ENCODE measurements at regions not wholly inside any gene's neighbourhood (a gene's known extent, or its start where the extent isn't known, plus 50 kb on each side); places are given as distances from the start of the nearest gene placed in this dataset.
"Not testable (repeated sequence)": the region's sequence is repeated elsewhere in the genome, so short reads cannot be mapped to it uniquely, and the experiment has no call there.

DNA sequence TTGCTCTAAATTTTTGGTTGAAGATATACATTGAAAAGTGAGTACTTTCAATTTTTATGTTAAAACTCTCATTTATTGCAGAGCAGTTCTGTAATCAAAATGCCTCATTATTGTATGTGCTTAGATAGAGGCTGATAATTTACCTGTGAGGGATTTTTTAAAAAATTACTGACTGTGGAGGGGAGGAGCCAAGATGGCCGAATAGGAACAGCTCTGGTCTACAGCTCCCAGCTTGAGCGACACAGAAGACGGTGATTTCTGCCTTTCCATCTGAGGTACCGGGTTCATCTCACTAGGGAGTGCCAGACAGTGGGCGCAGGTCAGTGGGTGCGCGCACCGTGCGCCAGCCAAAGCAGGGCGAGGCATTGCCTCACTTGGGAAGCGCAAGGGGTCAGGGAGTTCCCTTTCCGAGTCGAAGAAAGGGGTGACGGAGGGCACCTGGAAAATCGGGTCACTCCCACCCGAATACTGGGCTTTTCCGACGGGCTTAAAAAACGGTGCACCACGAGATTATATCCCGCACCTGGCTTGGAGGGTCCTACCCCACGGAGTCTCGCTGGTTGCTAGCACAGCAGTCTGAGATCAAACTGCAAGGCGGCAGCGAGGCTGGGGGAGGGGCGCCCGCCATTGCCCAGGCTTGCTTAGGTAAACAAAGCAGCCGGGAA lies 89.4 kb downstream of the DDX11 start:
- H3K27ac Mint-ChIP-seq; H3K27me3 Mint-ChIP-seq; H3K9me3 Mint-ChIP-seq; H3K4me1 Mint-ChIP-seq; H3K36me3 Mint-ChIP-seq (ENCODE audit: low read depth); intact Hi-C loops (cut with micrococcal nuclease); DNase-seq; H3K4me3 Mint-ChIP-seq: not testable (repeated sequence)

DNA sequence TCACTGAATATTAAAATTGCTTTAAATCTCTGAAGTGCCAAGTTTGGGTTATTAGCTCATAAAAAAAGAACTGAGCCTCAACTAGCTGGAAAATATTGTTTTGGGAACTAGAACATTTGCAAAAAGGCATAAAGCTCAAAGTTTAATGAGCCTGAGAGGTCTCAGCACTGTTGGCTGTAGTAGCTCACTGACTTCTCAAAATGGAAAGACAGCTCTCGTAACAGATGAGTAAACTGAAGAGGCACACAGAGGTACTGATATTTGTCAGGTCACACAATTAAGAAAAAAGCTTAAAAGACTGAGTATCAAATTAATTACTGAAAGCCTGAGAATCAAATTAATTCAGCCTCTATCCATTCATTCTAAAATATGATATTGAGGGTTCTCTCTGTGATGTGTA lies 100.6 kb downstream of the DDX11 start:
- H3K4me3 Mint-ChIP-seq; H3K9me3 Mint-ChIP-seq; H3K27ac Mint-ChIP-seq; DNase-seq; H3K27me3 Mint-ChIP-seq; H3K36me3 Mint-ChIP-seq (ENCODE audit: low read depth); intact Hi-C loops (cut with micrococcal nuclease); H3K4me1 Mint-ChIP-seq: not testable (repeated sequence)

DNA sequence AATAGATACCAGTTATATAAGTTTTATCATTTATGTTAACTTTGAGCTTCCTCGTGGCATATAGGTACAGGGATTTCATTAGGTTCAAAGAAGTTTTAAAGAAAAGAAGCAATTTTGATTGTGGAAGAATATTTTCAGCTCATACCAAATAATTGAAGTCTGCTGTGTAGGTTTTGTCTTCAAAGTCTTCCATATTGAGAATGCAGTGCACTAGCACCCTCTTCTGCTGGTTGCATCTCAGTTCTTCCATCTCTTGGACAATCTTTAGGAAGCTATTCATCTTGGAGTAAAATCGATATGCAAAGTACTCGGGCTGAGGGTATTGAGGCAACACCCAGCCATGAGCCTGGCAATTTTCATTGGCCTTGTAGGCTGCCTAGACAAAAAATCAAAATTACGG lies 103.9 kb downstream of the DDX11 start:
- H3K4me1 Mint-ChIP-seq; H3K36me3 Mint-ChIP-seq (ENCODE audit: low read depth); intact Hi-C loops (cut with micrococcal nuclease); H3K4me3 Mint-ChIP-seq; H3K9me3 Mint-ChIP-seq; H3K27ac Mint-ChIP-seq; H3K27me3 Mint-ChIP-seq; DNase-seq: not testable (repeated sequence)

DNA sequence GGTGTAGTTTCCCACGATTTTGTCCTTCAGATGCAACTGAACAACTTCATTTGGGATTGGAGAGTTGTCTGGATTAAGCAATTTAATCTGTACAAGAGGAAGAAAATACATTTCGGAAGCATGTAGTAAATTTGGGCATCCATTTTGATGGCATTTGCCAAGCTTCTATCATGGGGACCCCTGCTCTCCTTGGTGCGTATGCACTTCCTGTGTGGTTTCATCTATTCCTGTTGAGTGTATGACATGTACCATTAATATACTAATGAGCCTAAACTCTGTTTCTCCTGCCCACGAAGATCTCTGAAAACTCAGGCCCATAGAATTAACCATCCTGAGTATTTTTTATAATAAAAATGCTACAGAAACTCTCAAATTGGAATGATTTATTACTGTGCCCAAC lies 105.2 kb downstream of the DDX11 start:
- H3K4me1 Mint-ChIP-seq; DNase-seq; H3K9me3 Mint-ChIP-seq; H3K36me3 Mint-ChIP-seq (ENCODE audit: low read depth); H3K4me3 Mint-ChIP-seq; intact Hi-C loops (cut with micrococcal nuclease); H3K27ac Mint-ChIP-seq; H3K27me3 Mint-ChIP-seq: not testable (repeated sequence)

DNA sequence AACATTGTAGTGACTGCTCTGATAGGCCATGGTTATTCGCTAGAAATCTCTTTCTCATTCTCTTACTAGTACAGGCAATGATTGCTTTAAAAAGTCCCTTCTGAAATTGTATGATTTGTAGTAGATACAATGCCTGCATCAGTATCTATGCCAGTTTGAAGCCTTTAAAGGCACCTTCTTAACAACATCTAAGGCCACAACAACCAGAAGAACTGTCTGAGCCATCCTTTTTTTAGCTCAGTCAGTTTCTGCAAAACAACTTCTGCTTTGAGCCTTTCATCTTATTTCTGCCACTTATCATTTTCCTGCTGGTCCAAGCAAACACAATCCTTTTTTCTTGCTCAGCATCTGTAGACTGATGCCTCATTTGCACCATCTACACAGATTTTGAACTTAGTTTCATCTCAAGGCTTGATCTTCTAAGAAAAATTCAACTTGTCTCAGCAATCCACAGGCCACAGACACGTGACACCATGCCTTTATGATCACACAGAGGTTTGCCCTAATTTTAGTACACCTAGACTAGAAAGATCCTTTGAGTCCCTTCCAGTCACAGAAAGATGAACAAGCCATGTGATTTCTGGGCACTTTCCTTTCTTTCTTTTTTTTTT lies 106.1 kb downstream of the DDX11 start:
- intact Hi-C loops (cut with micrococcal nuclease); H3K4me1 Mint-ChIP-seq; H3K27ac Mint-ChIP-seq; H3K36me3 Mint-ChIP-seq (ENCODE audit: low read depth); DNase-seq; H3K27me3 Mint-ChIP-seq; H3K4me3 Mint-ChIP-seq; H3K9me3 Mint-ChIP-seq: not testable (repeated sequence)

DNA sequence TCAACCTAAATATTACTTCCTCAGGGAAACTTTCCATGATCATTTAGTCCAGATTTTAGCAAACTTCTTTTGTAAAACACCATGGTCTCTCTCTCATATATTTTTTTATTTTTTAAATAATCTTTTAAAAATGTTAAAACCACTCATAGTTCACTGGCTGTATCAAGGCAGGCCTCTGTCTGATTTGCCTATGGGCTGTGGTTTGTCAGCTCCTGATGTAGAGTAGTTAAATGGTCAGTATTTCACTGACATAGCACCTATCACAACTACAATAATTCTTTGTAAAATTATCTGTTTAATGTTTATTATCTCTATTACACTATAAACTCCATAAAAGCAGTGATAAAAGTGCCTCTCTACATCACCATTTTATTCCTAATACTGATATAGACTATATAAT lies 108.9 kb downstream of the DDX11 start:
- H3K27me3 Mint-ChIP-seq; H3K27ac Mint-ChIP-seq; H3K9me3 Mint-ChIP-seq; intact Hi-C loops (cut with micrococcal nuclease); H3K4me1 Mint-ChIP-seq; H3K4me3 Mint-ChIP-seq; H3K36me3 Mint-ChIP-seq (ENCODE audit: low read depth); DNase-seq: not testable (repeated sequence)

DNA sequence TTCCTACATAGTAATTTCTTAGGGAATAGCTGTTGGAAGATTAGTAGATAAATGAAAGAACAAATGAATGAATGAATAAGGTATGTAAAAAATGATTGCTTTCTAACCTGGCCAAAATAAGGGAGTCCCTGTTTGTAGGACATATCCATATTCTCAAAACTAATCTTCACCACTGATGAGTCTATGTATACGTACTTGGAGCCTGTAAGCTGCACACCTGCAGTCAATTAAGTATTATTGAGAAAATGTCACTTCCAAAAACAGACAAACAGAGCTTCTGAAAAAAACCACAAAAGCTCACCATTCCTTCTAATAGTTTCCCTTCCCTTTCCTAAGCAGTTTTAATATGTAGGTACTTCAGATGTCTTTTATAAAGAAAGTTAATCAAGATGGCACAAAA lies 109.4 kb downstream of the DDX11 start:
- intact Hi-C loops (cut with micrococcal nuclease); H3K4me1 Mint-ChIP-seq; H3K27ac Mint-ChIP-seq; H3K27me3 Mint-ChIP-seq; H3K9me3 Mint-ChIP-seq; DNase-seq; H3K4me3 Mint-ChIP-seq; H3K36me3 Mint-ChIP-seq (ENCODE audit: low read depth): not testable (repeated sequence)

DNA sequence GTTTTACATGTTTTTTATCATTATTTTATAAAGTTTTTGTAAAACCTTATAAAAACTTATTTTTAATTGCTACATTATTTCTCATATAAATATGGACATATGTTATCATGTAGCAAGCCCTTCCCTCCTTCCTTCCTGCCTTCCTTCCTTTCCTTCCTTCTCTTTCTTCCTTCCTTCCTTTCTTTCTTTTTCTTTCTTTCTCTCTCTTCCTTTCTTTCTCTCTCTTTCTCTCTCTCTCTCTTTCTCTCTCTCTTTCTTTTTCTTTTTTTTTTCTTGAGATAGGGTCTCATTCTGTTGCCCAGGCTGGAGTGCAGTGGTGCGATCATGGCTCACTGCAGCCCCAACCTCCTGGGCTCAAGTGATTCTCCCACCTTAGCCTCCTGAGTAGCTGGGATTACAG lies 110.2 kb downstream of the DDX11 start:
- H3K4me1 Mint-ChIP-seq; H3K36me3 Mint-ChIP-seq (ENCODE audit: low read depth); DNase-seq; intact Hi-C loops (cut with micrococcal nuclease); H3K27ac Mint-ChIP-seq; H3K9me3 Mint-ChIP-seq; H3K4me3 Mint-ChIP-seq; H3K27me3 Mint-ChIP-seq: not testable (repeated sequence)

DNA sequence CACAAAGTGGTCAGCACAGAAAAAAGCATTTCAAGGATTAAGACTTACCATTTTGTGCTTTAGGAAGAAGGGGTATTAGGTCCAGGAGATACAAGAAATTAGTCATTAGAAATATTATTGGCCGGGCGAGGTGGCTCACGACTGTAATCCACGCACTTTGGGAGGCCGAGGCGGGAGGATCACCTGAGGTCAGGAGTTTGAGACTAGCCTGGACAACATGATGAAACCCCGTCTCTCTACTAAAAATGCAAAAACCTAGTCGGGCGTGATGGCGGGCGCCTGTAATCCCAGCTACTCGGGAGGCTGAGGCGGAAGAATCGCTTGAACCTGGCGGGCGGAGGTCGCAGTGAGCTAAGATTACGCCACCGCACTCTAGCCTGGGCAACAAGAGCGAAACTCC lies 111.0 kb downstream of the DDX11 start:
- H3K27ac Mint-ChIP-seq; H3K27me3 Mint-ChIP-seq; H3K36me3 Mint-ChIP-seq (ENCODE audit: low read depth); H3K4me1 Mint-ChIP-seq; H3K9me3 Mint-ChIP-seq; DNase-seq; H3K4me3 Mint-ChIP-seq; intact Hi-C loops (cut with micrococcal nuclease): not testable (repeated sequence)

DNA sequence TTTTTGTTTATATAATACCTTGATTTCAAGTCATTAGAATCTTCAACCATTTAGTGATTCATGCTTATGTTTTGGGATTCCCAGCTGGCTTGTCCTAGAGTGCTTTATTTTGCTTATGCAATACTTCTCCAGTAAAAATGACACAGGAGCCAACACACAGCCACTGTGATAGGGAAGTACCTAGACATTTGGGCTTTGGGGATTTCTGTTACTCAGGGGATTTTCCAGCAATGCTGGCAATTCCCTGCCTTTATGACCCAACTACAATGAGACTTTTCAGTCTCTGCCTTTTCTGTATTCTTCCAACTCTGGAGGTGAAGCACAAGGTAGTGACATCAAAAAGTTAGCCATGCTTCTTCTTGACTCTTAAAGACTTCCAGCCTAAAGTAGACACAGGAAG lies 119.0 kb downstream of the DDX11 start:
- intact Hi-C loops (cut with micrococcal nuclease); DNase-seq; H3K9me3 Mint-ChIP-seq; H3K27ac Mint-ChIP-seq; H3K4me1 Mint-ChIP-seq; H3K36me3 Mint-ChIP-seq (ENCODE audit: low read depth); H3K27me3 Mint-ChIP-seq; H3K4me3 Mint-ChIP-seq: not testable (repeated sequence)

DNA sequence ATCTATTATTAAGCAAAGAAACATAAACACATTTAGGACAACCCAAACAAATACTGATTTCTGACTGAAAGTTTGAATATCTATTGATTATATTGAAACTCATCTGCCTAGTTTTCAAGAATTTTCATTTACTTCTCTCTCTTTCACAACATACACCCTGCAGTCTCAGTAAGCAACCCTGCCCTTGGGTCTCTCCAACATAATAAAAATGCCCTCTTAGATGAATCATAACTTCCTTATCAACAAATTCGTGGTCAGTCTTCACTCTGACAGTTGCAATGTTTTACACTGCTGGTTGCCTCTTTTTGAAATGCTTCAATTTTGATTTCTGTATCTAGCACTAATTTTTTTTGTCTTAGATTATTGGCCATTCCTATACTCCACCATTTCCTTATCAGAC lies 122.0 kb downstream of the DDX11 start:
- H3K4me3 Mint-ChIP-seq; H3K4me1 Mint-ChIP-seq; DNase-seq; H3K36me3 Mint-ChIP-seq (ENCODE audit: low read depth); H3K27me3 Mint-ChIP-seq; intact Hi-C loops (cut with micrococcal nuclease); H3K27ac Mint-ChIP-seq; H3K9me3 Mint-ChIP-seq: not testable (repeated sequence)

DNA sequence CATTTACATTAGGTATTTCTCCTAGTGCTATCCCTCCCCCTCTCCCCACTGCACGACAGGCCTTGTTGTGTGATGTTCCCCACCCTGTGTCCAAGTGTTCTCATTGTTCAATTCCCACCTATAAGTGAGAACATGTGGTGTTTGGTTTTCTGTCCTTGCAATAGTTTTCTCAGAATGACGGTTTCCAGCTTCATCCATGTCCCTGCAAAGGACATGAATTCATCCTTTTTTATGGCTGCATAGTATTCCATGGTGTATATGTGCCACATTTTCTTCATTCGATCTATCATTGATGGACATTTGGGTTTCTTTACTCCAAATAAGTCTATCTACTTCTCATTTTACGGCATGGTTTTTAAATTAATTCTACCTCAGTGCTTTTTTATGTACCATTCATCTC lies 125.8 kb downstream of the DDX11 start:
- DNase-seq; H3K27ac Mint-ChIP-seq; H3K36me3 Mint-ChIP-seq (ENCODE audit: low read depth); intact Hi-C loops (cut with micrococcal nuclease); H3K4me1 Mint-ChIP-seq; H3K4me3 Mint-ChIP-seq; H3K9me3 Mint-ChIP-seq: not testable (repeated sequence)
- peaks cover 24% of the 10 kb centered on the region for H3K27me3 Mint-ChIP-seq

DNA sequence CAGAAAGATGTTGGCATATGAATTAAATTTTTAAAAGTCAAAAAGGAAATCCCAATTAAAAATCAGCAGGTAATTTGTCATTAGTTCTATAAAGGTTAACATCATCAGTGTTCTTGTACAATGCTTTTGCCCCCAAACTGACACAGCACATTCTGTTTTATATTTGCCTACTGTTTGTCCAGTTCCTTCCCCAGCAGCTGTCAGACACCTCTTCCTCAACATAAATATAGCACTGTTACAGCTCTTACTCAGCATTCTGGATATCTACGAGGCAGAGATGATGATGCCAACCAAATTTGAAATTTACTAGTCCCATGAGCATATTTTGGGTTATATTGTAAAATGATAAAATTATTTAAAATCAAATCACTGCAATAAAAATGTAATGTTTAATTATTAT lies 124.6 kb downstream of the SINHCAF start:
- intact Hi-C loops (cut with micrococcal nuclease), result no loop called here
- Mint-ChIP-seq H3K27ac (no peak overlapping the region), H3K36me3 (ENCODE audit: low read depth) (no peaks in the 10 kb centered on the region), H3K27me3 (peaks cover 25% of the 10 kb centered on the region), H3K4me3 (no peak overlapping the region), H3K9me3 (no peaks in the 10 kb centered on the region), H3K4me1 (peaks cover 9% of the 10 kb centered on the region)
- DNase-seq, result no peak

DNA sequence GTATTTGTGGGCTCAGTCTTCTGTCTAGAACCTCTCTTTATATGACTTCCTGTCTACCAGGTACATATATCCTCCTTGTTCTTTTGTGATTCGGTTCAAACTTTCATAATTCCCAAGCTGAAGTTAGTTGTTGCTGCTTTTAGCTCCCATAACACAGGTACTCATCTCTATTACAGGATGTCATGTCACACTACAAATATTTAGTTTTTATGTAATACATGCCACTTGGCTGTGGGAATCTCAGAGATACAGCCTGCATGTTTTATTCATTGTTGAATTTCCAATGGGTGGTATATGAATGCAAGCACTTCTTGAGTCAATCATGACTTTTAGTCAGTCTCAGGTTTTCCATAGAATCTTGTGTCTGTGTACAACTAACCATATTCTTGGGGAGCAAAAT lies 122.7 kb downstream of the SINHCAF start:
- intact Hi-C loops (cut with micrococcal nuclease), result no loop called here
- Mint-ChIP-seq H3K4me3 (no peak overlapping the region), H3K27me3 (peaks cover 23% of the 10 kb centered on the region), H3K9me3 (no peaks in the 10 kb centered on the region), H3K36me3 (ENCODE audit: low read depth) (no peaks in the 10 kb centered on the region), H3K27ac (no peak overlapping the region), H3K4me1 (peaks cover 9% of the 10 kb centered on the region)
- DNase-seq, result no peak

DNA sequence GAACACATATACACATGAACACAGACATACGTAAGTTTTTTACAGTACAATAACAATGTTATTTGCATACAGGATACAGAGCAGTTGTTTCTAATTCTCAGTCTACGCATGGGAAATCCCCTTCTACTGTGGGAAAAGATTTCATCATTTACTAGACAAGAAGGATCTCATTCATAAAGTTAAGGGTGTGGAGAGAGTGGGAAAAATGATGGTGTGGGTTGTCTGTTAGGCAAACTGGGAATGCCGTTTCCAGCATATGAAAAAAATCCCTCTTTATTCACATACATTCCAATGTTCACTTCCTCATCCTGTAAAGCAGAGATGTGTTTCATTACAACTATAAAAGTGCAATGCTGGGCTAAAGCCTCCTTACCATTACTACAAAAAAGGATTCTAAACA lies 120.9 kb downstream of the SINHCAF start:
- peaks cover 23% of the 10 kb centered on the region for H3K27me3 Mint-ChIP-seq
- no peak overlapping the region for H3K27ac Mint-ChIP-seq
- intact Hi-C loops (cut with micrococcal nuclease), result no loop called here

More for the DNA sequence above, 120.9 kb downstream of the SINHCAF start:
- DNase-seq, result no peak
- Mint-ChIP-seq H3K4me1 (peaks cover 9% of the 10 kb centered on the region), H3K36me3 (ENCODE audit: low read depth) (no peaks in the 10 kb centered on the region), H3K4me3 (no peak overlapping the region), H3K9me3 (no peaks in the 10 kb centered on the region)
